Stimulated activated effector memory CD8-positive, alpha-beta T cell treated with anti-CD3 and anti-CD28 coated beads, Interleukin-12 subunit alpha, Interleukin-12 subunit beta, amount 100 ng/mL, for 72 hours (primary cell): ENCODE measurements at regions not wholly inside any gene's neighbourhood (a gene's known extent, or its start where the extent isn't known, plus 50 kb on each side); places are given as distances from the start of the nearest gene placed in this dataset.

Experiments used
- ATAC-seq: fragments of 150-1000 bp; cut with Tn5 transposase; 2 replicates; pipeline ENCODE4 v1.10.0; 2021
- DNase-seq, 2 donors: peaks; one replicate each; pipeline ENCODE4 v3.0.0; 2021 to 2022; ENCODE audit warnings: low spot score in 2 of 2
- H3K27ac Mint-ChIP-seq: one replicate; pipeline ENCODE4 v1.8.0; 2022; ENCODE audit warnings: mild to moderate bottlenecking, mixed read lengths
- H3K36me3 Mint-ChIP-seq: one replicate; pipeline ENCODE4 v1.8.0; 2022; ENCODE audit warnings: mild to moderate bottlenecking, mixed read lengths
- H3K4me1 Mint-ChIP-seq: one replicate; pipeline ENCODE4 v1.8.0; 2022; ENCODE audit warnings: mixed read lengths
- H3K4me3 Mint-ChIP-seq: one replicate; pipeline ENCODE4 v1.8.0; 2022; ENCODE audit warnings: mild to moderate bottlenecking, mixed read lengths
- H3K9me3 Mint-ChIP-seq: one replicate; pipeline ENCODE4 v1.8.0; 2022; ENCODE audit warnings: mixed read lengths

- H3K9me3 Mint-ChIP-seq: no peaks in the 10 kb centered on the region
- H3K36me3 Mint-ChIP-seq: no peaks in the 10 kb centered on the region
- H3K27ac Mint-ChIP-seq: no peak overlapping the region
- H3K4me1 Mint-ChIP-seq: peaks cover 12% of the 10 kb centered on the region
- ATAC-seq: no peak
- H3K4me3 Mint-ChIP-seq: no peak overlapping the region
- no peak for DNase-seq
Measured at GRCh38 chr6:25061289-25061936, 125.7 kb upstream of the RIPOR2 start.

- no peaks in the 10 kb centered on the region for H3K9me3 Mint-ChIP-seq
- no peaks in the 10 kb centered on the region for H3K36me3 Mint-ChIP-seq
- no peak overlapping the region for H3K4me3 Mint-ChIP-seq
- no peak for DNase-seq
- ATAC-seq: no peak
- H3K27ac Mint-ChIP-seq: no peak overlapping the region
- peaks cover 4% of the 10 kb centered on the region for H3K4me1 Mint-ChIP-seq
Measured at GRCh38 chr6:25062070-25062811, 126.5 kb upstream of the RIPOR2 start.

- no peak for DNase-seq
- no peaks in the 10 kb centered on the region for H3K4me1 Mint-ChIP-seq
- no peaks in the 10 kb centered on the region for H3K36me3 Mint-ChIP-seq
- H3K27ac Mint-ChIP-seq: no peak overlapping the region
- no peak overlapping the region for H3K4me3 Mint-ChIP-seq
- ATAC-seq: no peak
- no peaks in the 10 kb centered on the region for H3K9me3 Mint-ChIP-seq
Measured at GRCh38 chr6:25064006-25064405, 128.2 kb upstream of the RIPOR2 start.

GRCh38 chr6:25065666-25066065 lies 129.9 kb upstream of the RIPOR2 start:
- peaks cover 3% of the 10 kb centered on the region for H3K4me1 Mint-ChIP-seq
- H3K9me3 Mint-ChIP-seq: no peaks in the 10 kb centered on the region
- H3K4me3 Mint-ChIP-seq: no peak overlapping the region
- H3K27ac Mint-ChIP-seq: no peak overlapping the region
- DNase-seq: no peak
- H3K36me3 Mint-ChIP-seq: no peaks in the 10 kb centered on the region
- ATAC-seq: no peak

GRCh38 chr6:25066593-25066992 lies 130.8 kb upstream of the RIPOR2 start:
- Mint-ChIP-seq H3K9me3 (no peaks in the 10 kb centered on the region), H3K4me1 (peaks cover 7% of the 10 kb centered on the region), H3K36me3 (no peaks in the 10 kb centered on the region), H3K4me3 (no peak overlapping the region), H3K27ac (no peak overlapping the region)
- ATAC-seq: no peak
- no peak for DNase-seq

GRCh38 chr6:25068866-25069265 lies 133.1 kb upstream of the RIPOR2 start:
- no peak overlapping the region for H3K4me3 Mint-ChIP-seq
- H3K4me1 Mint-ChIP-seq: peaks cover 7% of the 10 kb centered on the region
- peak overlapping the region; percentile 85 for H3K27ac Mint-ChIP-seq
- H3K36me3 Mint-ChIP-seq: no peaks in the 10 kb centered on the region
- ATAC-seq (no peak), DNase-seq (no peak)
- H3K9me3 Mint-ChIP-seq: no peaks in the 10 kb centered on the region

GRCh38 chr6:25070547-25071366 lies 135.0 kb upstream of the RIPOR2 start:
- peak overlapping the region; percentile 85 for H3K27ac Mint-ChIP-seq
- peak; percentile 61 to 86 for DNase-seq

GRCh38 chr6:25078141-25078540 lies 142.4 kb upstream of the RIPOR2 start:
- no peak overlapping the region for H3K27ac Mint-ChIP-seq
- H3K4me1 Mint-ChIP-seq: peaks cover 8% of the 10 kb centered on the region
- no peak for DNase-seq
- H3K36me3 Mint-ChIP-seq: peaks cover 5% of the 10 kb centered on the region
- no peaks in the 10 kb centered on the region for H3K9me3 Mint-ChIP-seq
- no peak overlapping the region for H3K4me3 Mint-ChIP-seq
- ATAC-seq: no peak

More at GRCh38 chr6:25070547-25071366, 135.0 kb upstream of the RIPOR2 start:
- peak overlapping the region; percentile 46 for H3K4me3 Mint-ChIP-seq
- ATAC-seq: peak; percentile 88
- peaks cover under 1% of the 10 kb centered on the region for H3K36me3 Mint-ChIP-seq
- peaks cover 7% of the 10 kb centered on the region for H3K4me1 Mint-ChIP-seq
- no peaks in the 10 kb centered on the region for H3K9me3 Mint-ChIP-seq

GRCh38 chr6:25083784-25084507 lies 148.2 kb upstream of the RIPOR2 start:
- H3K9me3 Mint-ChIP-seq: no peaks in the 10 kb centered on the region
- DNase-seq: no peak
- H3K4me3 Mint-ChIP-seq: no peak overlapping the region
- H3K36me3 Mint-ChIP-seq: no peaks in the 10 kb centered on the region
- no peak for ATAC-seq
- peaks cover 8% of the 10 kb centered on the region for H3K4me1 Mint-ChIP-seq
- no peak overlapping the region for H3K27ac Mint-ChIP-seq

- DNase-seq: no peak
- Mint-ChIP-seq H3K4me1 (peaks cover 8% of the 10 kb centered on the region), H3K4me3 (no peak overlapping the region), H3K36me3 (no peaks in the 10 kb centered on the region), H3K9me3 (no peaks in the 10 kb centered on the region), H3K27ac (no peak overlapping the region)
- ATAC-seq: no peak
Measured at GRCh38 chr6:25084508-25084833, 148.7 kb upstream of the RIPOR2 start.

GRCh38 chr6:25085756-25086155 lies 150.0 kb upstream of the RIPOR2 start:
- H3K27ac Mint-ChIP-seq: no peak overlapping the region
- no peaks in the 10 kb centered on the region for H3K36me3 Mint-ChIP-seq
- DNase-seq (no peak), ATAC-seq (no peak)
- no peaks in the 10 kb centered on the region for H3K9me3 Mint-ChIP-seq
- H3K4me1 Mint-ChIP-seq: peaks cover 8% of the 10 kb centered on the region
- no peak overlapping the region for H3K4me3 Mint-ChIP-seq

GRCh38 chr6:25086500-25087091 lies 150.8 kb upstream of the RIPOR2 start:
- ATAC-seq (no peak), DNase-seq (no peak)
- no peaks in the 10 kb centered on the region for H3K36me3 Mint-ChIP-seq
- H3K27ac Mint-ChIP-seq: no peak overlapping the region
- peaks cover 8% of the 10 kb centered on the region for H3K4me1 Mint-ChIP-seq
- no peak overlapping the region for H3K4me3 Mint-ChIP-seq
- no peaks in the 10 kb centered on the region for H3K9me3 Mint-ChIP-seq

GRCh38 chr6:25088513-25088912 lies 152.8 kb upstream of the RIPOR2 start:
- H3K9me3 Mint-ChIP-seq: no peaks in the 10 kb centered on the region
- H3K4me1 Mint-ChIP-seq: no peaks in the 10 kb centered on the region
- no peaks in the 10 kb centered on the region for H3K36me3 Mint-ChIP-seq
- no peak for ATAC-seq
- no peak for DNase-seq
- H3K27ac Mint-ChIP-seq: no peak overlapping the region
- H3K4me3 Mint-ChIP-seq: no peak overlapping the region

- Mint-ChIP-seq H3K4me3 (no peak overlapping the region), H3K9me3 (no peaks in the 10 kb centered on the region), H3K36me3 (no peaks in the 10 kb centered on the region), H3K27ac (no peak overlapping the region), H3K4me1 (peaks cover 3% of the 10 kb centered on the region)
- ATAC-seq: no peak
- DNase-seq: no peak
Measured at GRCh38 chr6:25089442-25089841, 153.7 kb upstream of the RIPOR2 start.

GRCh38 chr6:25094726-25095125 lies 159.0 kb upstream of the RIPOR2 start:
- peak overlapping the region; percentile 70 for H3K27ac Mint-ChIP-seq
- peaks cover 26% of the 10 kb centered on the region for H3K4me1 Mint-ChIP-seq
- no peak overlapping the region for H3K4me3 Mint-ChIP-seq
- no peak for ATAC-seq
- no peaks in the 10 kb centered on the region for H3K36me3 Mint-ChIP-seq
- no peaks in the 10 kb centered on the region for H3K9me3 Mint-ChIP-seq
- no peak for DNase-seq
